Mesenchymal stem cell (in vitro differentiated cells and primary cell): ENCODE measurements at regions not wholly inside any gene's neighbourhood (a gene's known extent, or its start where the extent isn't known, plus 50 kb on each side); places are given as distances from the start of the nearest gene placed in this dataset.

Source experiments
- DNase-seq: peaks from one replicate; pipeline ENCODE4 v3.0.0-alpha.2; 2013
- H2AFZ ChIP-seq: one replicate; pipeline ENCODE4 v1.6.1; 2013; ENCODE audit warnings: low read depth, mild to moderate bottlenecking, control low read depth, inconsistent platforms, low read length, moderate library complexity
- H2AK5ac ChIP-seq: 2 replicates; pipeline ENCODE4 v1.6.1; 2013; ENCODE audit warnings: low read length, moderate library complexity, mild to moderate bottlenecking, inconsistent platforms; ENCODE audit not compliant: severe bottlenecking
- H2BK120ac ChIP-seq: one replicate; pipeline ENCODE4 v1.6.1; 2013; ENCODE audit warnings: low read depth, mild to moderate bottlenecking, inconsistent platforms, low read length, moderate library complexity
- H2BK12ac ChIP-seq, 2 experiments: one replicate each; pipeline ENCODE4 v1.6.1; 2013; ENCODE audit warnings: inconsistent platforms in 2 of 2, low read length in 2 of 2, mild to moderate bottlenecking in 2 of 2, moderate library complexity in 2 of 2, control low read depth in 1 of 2
- H2BK15ac ChIP-seq: one replicate; pipeline ENCODE4 v1.6.1; 2013; ENCODE audit warnings: mild to moderate bottlenecking, low read depth, inconsistent platforms; ENCODE audit not compliant: poor library complexity, severe bottlenecking
- H2BK5ac ChIP-seq: 2 replicates; pipeline ENCODE4 v1.6.1; 2013; ENCODE audit warnings: low read depth, mild to moderate bottlenecking, low read length, control low read depth, inconsistent platforms; ENCODE audit not compliant: poor library complexity, severe bottlenecking
- H3K14ac ChIP-seq, 2 experiments: one replicate each; pipeline ENCODE4 v1.6.1; 2013; ENCODE audit warnings: inconsistent platforms in 2 of 2, low read length in 2 of 2, control low read depth in 1 of 2, mild to moderate bottlenecking in 1 of 2, moderate library complexity in 1 of 2
- H3K18ac ChIP-seq, 2 experiments: one replicate each; pipeline ENCODE4 v1.6.1; 2013; ENCODE audit warnings: inconsistent platforms in 2 of 2, low read length in 2 of 2, control low read depth in 1 of 2, low read depth in 1 of 2, mild to moderate bottlenecking in 1 of 2
- H3K23ac ChIP-seq, 2 experiments: one replicate each; pipeline ENCODE4 v1.6.1; 2013; ENCODE audit warnings: inconsistent platforms in 2 of 2, low read length in 2 of 2, mild to moderate bottlenecking in 2 of 2, moderate library complexity in 2 of 2, control low read depth in 1 of 2
- H3K27ac ChIP-seq: 2 replicates; pipeline ENCODE4 v1.5.1; 2013; ENCODE audit warnings: mild to moderate bottlenecking, moderate library complexity, low read length, control low read depth, inconsistent platforms; ENCODE audit not compliant: poor library complexity, severe bottlenecking
- H3K27me3 ChIP-seq, 2 experiments: 2 replicates each; pipeline versions ENCODE4 v1.6.1 to v1.7.0; 2013; ENCODE audit warnings: low read length in 2 of 2, mild to moderate bottlenecking in 2 of 2, moderate library complexity in 2 of 2, control low read depth in 1 of 2, inconsistent platforms in 1 of 2; ENCODE audit not compliant: control insufficient read depth in 1 of 2, insufficient read depth in 1 of 2
- H3K36me3 ChIP-seq, 2 experiments: 2 replicates each; pipeline versions ENCODE4 v1.6.1 to v1.7.0; 2013; ENCODE audit warnings: low read length in 2 of 2, control low read depth in 1 of 2, inconsistent platforms in 1 of 2, low read depth in 1 of 2, mild to moderate bottlenecking in 1 of 2; ENCODE audit not compliant: insufficient read depth in 2 of 2, control insufficient read depth in 1 of 2
- H3K4ac ChIP-seq, 2 experiments: one replicate each; pipeline ENCODE4 v1.6.1; 2013; ENCODE audit warnings: inconsistent platforms in 2 of 2, low read length in 2 of 2, mild to moderate bottlenecking in 2 of 2, moderate library complexity in 2 of 2, control low read depth in 1 of 2, low read depth in 1 of 2
- H3K4me1 ChIP-seq: 2 replicates; pipeline ENCODE4 v1.6.1; 2013; ENCODE audit warnings: low read depth, low read length, control low read depth; ENCODE audit not compliant: control insufficient read depth, insufficient read depth
- H3K4me2 ChIP-seq: 2 replicates; pipeline ENCODE4 v1.6.1; 2013; ENCODE audit warnings: low read length, mild to moderate bottlenecking, inconsistent platforms; ENCODE audit not compliant: poor library complexity, severe bottlenecking
- H3K4me3 ChIP-seq, 2 experiments: 2 replicates each; pipeline versions ENCODE4 v1.5.1 to v1.7.0; 2013; ENCODE audit warnings: low read length in 2 of 2, mild to moderate bottlenecking in 2 of 2, control low read depth in 1 of 2, low read depth in 1 of 2; ENCODE audit not compliant: insufficient read depth in 1 of 2
- H3K79me1 ChIP-seq: replicated peaks from 2 replicates; pipeline ENCODE4 v1.6.1; 2013; ENCODE audit warnings: mild to moderate bottlenecking, control low read depth, low read length, inconsistent platforms; ENCODE audit not compliant: poor library complexity, severe bottlenecking
- H3K9ac ChIP-seq: 2 replicates; pipeline ENCODE4 v1.7.0; 2013; ENCODE audit warnings: mild to moderate bottlenecking, low read length, moderate library complexity
- H3K9me3 ChIP-seq: 2 replicates; pipeline ENCODE4 v1.7.0; 2013; ENCODE audit warnings: mild to moderate bottlenecking, low read length; ENCODE audit not compliant: control insufficient read depth
- H4K8ac ChIP-seq: one replicate; pipeline ENCODE4 v1.6.1; 2013; ENCODE audit warnings: inconsistent platforms, mild to moderate bottlenecking, low read length, moderate library complexity
- H4K91ac ChIP-seq: one replicate; pipeline ENCODE4 v1.6.1; 2013; ENCODE audit warnings: mild to moderate bottlenecking, low read length, inconsistent platforms
- WGBS: methylation state at CpG from one replicate; pipeline ENCODE4 v1.1.7; 2013; ENCODE audit warnings: mixed read lengths; 5-methylcytosine and 5-hydroxymethylcytosine counted together

DNA sequence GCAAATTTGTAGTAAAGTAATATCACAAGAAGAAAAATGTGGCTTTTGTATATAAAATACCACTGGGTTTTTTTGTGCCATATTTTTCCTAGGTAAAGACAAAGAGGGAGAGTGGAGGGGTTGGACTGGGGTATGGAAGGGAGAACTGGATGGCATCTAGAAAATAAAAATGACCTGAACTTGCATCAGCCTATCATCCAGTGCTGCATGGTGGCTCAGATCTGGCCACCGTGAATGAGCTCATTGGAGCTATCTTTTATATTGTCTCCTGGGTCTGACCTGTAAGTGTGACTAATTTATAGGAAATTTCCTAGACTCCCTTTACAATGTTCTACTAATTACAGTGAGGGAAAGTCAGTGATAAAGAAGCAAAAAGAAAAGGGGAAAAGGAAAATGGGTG is 369.0 kb downstream of the TMEM182 start:
- no peak overlapping the region for H2AFZ ChIP-seq
- H3K4me1 ChIP-seq = no peaks in the 10 kb centered on the region
- WGBS = 100% methylated on average over 1 of the region's 1 CpG
- H3K18ac ChIP-seq = no peak overlapping the region
- H2BK5ac ChIP-seq = no peak overlapping the region
- H3K9me3 ChIP-seq = no peaks in the 10 kb centered on the region
- no peaks in the 10 kb centered on the region for H3K36me3 ChIP-seq
- H3K4ac ChIP-seq = no peak overlapping the region
- H3K79me1 ChIP-seq = no peaks in the 10 kb centered on the region
- no peak overlapping the region for H3K4me2 ChIP-seq
- H3K9ac ChIP-seq = no peak overlapping the region
- no peak overlapping the region for H2BK120ac ChIP-seq
- H3K14ac ChIP-seq = no peak overlapping the region
- no peak overlapping the region for H2BK15ac ChIP-seq
- no peak overlapping the region for H3K4me3 ChIP-seq
- H3K27me3 ChIP-seq = no peaks in the 10 kb centered on the region
- H3K23ac ChIP-seq = no peak overlapping the region
- no peak overlapping the region for H4K91ac ChIP-seq
- no peak overlapping the region for H4K8ac ChIP-seq
- H2BK12ac ChIP-seq = no peak overlapping the region
- H2AK5ac ChIP-seq = no peak overlapping the region
- no peak overlapping the region for H3K27ac ChIP-seq
- no peak for DNase-seq

DNA sequence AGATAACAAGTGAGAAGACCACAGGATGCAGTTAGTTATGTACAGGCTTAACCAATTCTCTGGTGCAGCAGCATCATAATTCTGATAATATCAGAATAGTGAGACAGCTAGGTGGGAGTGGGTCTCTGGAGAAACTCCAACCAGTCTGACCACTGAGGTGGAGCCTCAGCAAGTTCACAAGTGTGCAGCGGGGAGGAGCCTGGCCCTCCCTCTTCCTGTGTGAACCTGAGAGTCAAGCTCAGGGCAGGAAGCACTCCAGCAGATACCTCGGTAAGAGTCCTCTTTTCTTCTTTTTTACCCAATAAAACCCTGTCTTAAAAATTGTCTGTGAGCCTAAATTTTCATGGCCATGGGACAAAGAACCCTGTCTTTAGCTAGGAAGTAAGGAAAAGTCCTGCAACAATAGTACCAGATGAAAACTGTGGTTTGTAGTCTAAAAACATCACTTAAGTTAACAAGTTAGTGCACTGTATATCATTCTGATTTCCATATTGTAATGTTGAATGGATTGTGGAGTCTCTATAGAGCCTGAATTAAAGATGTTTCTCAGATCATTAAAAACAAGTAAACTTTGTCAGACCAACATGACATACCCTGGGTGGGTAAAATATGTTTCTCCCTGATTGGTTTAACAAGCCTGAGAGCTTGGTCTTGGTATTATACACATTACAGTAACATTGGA is 370.8 kb downstream of the TMEM182 start:
- H4K8ac ChIP-seq = no peak overlapping the region
- H3K4me3 ChIP-seq = no peak overlapping the region
- no peaks in the 10 kb centered on the region for H3K4me1 ChIP-seq
- WGBS = 46% methylated on average over 1 of the region's 2 CpGs
- H3K27me3 ChIP-seq = no peaks in the 10 kb centered on the region
- H3K9ac ChIP-seq = no peak overlapping the region
- H2AFZ ChIP-seq = no peak overlapping the region
- H3K23ac ChIP-seq = no peak overlapping the region
- no peak overlapping the region for H3K27ac ChIP-seq
- H2BK15ac ChIP-seq = no peak overlapping the region
- H3K4ac ChIP-seq = no peak overlapping the region
- no peak overlapping the region for H2BK12ac ChIP-seq
- DNase-seq = no peak
- H2BK120ac ChIP-seq = no peak overlapping the region
- H3K18ac ChIP-seq = no peak overlapping the region
- no peaks in the 10 kb centered on the region for H3K79me1 ChIP-seq
- H3K9me3 ChIP-seq = peaks cover 7% of the 10 kb centered on the region
- H3K14ac ChIP-seq = no peak overlapping the region
- H3K4me2 ChIP-seq = no peak overlapping the region
- no peak overlapping the region for H2BK5ac ChIP-seq
- H4K91ac ChIP-seq = no peak overlapping the region
- H3K36me3 ChIP-seq = no peaks in the 10 kb centered on the region
- H2AK5ac ChIP-seq = no peak overlapping the region

DNA sequence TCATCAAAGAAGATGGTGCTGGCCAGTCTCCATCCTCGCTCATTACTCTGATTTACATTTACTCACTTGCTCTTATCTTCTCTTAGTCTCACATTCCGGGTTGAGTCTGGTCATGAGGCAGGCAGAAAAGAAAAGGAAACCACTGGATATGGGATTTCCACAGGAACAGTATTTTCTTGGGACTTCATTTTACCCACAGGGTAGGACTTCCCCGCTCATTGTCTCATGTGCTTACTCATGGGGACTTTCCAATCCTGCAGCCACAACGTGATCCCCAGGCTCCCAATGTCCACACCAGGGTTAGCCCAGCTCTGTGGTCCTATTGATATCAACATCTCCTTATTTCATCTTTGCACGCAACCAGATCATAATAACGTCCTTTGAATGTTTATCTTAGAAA is 373.8 kb downstream of the TMEM182 start:
- no peak overlapping the region for H3K14ac ChIP-seq
- 60% methylated on average over 4 of the region's 6 CpGs for WGBS
- no peaks in the 10 kb centered on the region for H3K36me3 ChIP-seq
- no peak overlapping the region for H2AFZ ChIP-seq
- peak overlapping the region; percentile 38 for H2BK5ac ChIP-seq
- H2AK5ac ChIP-seq = no peak overlapping the region
- H2BK12ac ChIP-seq = no peak overlapping the region
- H2BK15ac ChIP-seq = no peak overlapping the region
- H3K9ac ChIP-seq = no peak overlapping the region
- H3K23ac ChIP-seq = no peak overlapping the region
- no peak overlapping the region for H3K4me2 ChIP-seq
- H3K27me3 ChIP-seq = no peaks in the 10 kb centered on the region
- no peak overlapping the region for H3K18ac ChIP-seq
- H3K4me3 ChIP-seq = no peak overlapping the region
- no peak overlapping the region for H3K4ac ChIP-seq
- DNase-seq = no peak
- no peak overlapping the region for H4K8ac ChIP-seq
- H2BK120ac ChIP-seq = no peak overlapping the region
- H3K27ac ChIP-seq = no peak overlapping the region
- no peaks in the 10 kb centered on the region for H3K79me1 ChIP-seq
- H4K91ac ChIP-seq = no peak overlapping the region
- peaks cover 7% of the 10 kb centered on the region for H3K9me3 ChIP-seq
- no peaks in the 10 kb centered on the region for H3K4me1 ChIP-seq

DNA sequence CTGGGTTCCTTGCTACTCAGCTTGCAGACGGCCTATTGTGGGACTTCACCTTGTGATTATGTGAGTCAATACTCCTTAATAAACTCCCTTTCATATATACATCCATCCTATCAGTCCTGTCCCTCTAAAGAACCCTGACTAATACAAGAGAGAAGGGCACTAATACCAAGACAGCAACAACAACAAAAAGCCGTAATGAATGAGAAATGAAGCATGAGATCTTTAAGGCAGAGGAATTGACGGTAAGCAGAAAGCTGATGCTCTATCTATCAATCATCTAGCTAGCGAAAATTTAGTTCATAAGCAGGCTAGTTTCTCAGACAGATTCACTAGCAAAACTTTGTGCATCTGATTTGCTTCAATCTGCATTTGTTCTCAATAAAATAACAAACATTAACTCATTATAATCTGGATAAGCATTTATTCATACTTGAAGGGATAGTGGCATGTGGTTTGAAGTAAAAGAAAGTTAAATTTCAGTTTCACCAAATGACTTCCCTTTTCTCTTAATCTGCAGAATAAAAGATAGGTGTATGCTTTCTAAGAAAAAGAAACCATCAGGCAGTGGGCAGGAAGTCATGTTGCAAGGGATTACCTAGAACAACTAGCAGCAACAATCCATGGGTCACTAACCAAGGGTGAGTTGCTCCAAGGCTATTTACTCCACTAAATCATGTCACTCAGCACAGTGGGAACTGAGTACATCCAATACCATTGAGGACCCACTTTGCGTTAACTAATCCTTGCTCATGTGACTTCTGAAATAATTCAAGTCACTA is 376.5 kb downstream of the TMEM182 start:
- 84% methylated on average over 5 of the region's 5 CpGs for WGBS
- no peak overlapping the region for H3K4me3 ChIP-seq
- no peak overlapping the region for H3K23ac ChIP-seq
- no peaks in the 10 kb centered on the region for H3K27me3 ChIP-seq
- no peak overlapping the region for H2BK15ac ChIP-seq
- H3K79me1 ChIP-seq = no peaks in the 10 kb centered on the region
- no peak overlapping the region for H4K8ac ChIP-seq
- H3K36me3 ChIP-seq = no peaks in the 10 kb centered on the region
- no peak overlapping the region for H3K9ac ChIP-seq
- H2BK5ac ChIP-seq = no peak overlapping the region
- DNase-seq = no peak
- H3K4me2 ChIP-seq = no peak overlapping the region
- H2BK12ac ChIP-seq = no peak overlapping the region
- no peak overlapping the region for H3K14ac ChIP-seq
- H2AK5ac ChIP-seq = no peak overlapping the region
- no peak overlapping the region for H2BK120ac ChIP-seq
- no peak overlapping the region for H3K4ac ChIP-seq
- H3K9me3 ChIP-seq = peaks cover 7% of the 10 kb centered on the region
- no peaks in the 10 kb centered on the region for H3K4me1 ChIP-seq
- H4K91ac ChIP-seq = no peak overlapping the region
- no peak overlapping the region for H2AFZ ChIP-seq
- H3K27ac ChIP-seq = no peak overlapping the region
- no peak overlapping the region for H3K18ac ChIP-seq
